ENCODE measurements at regions not wholly inside any gene's neighbourhood (a gene's known extent, or its start where the extent isn't known, plus 50 kb on each side); places are given as distances from the start of the nearest gene placed in this dataset.

DNA sequence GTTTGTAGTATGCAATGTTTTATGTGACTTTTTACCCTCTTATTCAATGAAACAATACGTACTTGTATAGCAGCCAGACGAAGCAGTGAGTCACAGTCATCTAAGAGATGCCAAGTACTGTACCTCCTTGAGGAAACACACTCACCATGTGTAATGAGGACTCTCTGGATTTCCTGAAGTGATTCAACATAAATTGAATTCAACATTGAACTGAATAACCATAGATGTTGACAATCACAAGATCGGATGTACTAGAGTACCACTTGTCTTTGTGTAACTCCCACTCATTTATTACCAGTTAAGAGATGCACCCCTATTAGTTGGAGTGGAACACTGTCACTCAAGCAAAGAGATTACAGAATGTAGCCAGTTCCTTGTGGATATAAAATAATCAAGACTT lies 175.2 kb upstream of the HMGA2 start:
- in situ Hi-C loops (cut with HindIII; ENCODE audit: low sequenced_read_pairs), result no loop called here

DNA sequence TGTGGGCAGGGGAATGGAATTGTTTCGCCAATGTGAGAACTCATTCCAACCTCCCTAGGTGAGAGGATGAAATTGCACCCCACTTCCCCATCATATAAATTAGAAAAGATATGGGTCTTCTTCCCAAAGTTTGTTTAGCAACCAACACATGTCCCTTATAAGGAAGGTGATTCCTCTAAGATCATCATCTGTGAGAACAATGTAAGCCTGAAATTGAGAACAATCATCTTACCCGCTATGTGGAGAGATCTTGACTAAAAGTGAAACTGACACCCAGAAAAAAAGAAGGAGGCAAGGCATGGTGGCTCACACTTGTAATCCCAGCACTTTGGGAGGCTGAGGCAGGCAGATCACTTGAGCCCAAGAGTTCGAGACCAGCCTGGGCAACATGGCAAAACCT lies 173.2 kb upstream of the HMGA2 start:
- in situ Hi-C loops (cut with HindIII; ENCODE audit: low sequenced_read_pairs), result no loop called here

DNA sequence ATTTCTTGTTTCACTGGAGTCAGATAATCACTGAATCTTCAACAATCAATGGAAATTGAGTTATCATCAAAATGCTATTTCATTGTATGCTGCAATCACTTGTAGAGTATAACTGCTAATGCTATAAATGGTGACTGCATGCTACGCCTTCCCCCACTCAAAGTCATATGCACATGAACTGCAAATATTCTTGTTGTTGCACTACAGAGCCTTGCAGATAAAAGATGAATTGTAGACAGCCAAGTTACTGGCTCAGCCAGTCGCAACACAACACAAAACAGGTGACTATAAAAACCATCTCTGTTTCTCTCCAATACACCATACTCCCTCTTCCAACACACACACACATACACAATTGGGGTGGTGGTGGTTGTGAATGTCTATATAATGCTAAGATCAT lies 171.0 kb upstream of the HMGA2 start:
- in situ Hi-C loops (cut with HindIII; ENCODE audit: low sequenced_read_pairs), result no loop called here

DNA sequence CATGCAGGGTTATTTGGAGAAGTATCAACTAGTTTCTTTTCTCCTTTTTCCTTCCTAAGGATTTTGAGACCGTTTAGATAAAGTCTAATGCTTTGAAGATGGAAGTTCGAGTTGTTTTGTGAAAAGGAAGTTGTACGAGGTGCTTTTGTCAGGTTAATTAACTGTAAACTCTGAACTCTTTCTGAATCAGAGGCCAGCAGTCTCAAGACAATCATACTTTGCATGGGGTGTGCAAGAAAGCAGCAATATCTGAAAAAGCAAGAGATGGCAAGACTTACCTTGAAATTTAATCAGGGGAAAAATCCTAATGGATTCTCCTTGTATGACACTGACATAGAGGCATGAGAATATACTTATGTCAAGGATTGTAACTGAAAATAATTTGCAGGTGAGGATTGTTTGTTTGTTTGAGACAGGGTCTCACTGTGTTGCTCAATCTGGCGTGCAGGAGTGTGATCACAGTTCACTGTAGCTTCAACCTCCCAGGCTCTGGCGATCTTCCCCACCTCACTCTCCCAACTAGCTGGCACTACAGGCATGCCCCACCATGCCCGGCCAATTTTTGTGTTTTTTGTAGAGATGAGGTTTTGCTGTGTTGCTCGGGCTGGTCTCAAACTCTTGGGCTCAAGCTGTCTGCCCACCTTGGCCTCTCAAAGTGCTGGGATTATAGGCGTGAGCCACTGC lies 170.2 kb upstream of the HMGA2 start:
- in situ Hi-C loops (cut with HindIII; ENCODE audit: low sequenced_read_pairs), result no loop called here

DNA sequence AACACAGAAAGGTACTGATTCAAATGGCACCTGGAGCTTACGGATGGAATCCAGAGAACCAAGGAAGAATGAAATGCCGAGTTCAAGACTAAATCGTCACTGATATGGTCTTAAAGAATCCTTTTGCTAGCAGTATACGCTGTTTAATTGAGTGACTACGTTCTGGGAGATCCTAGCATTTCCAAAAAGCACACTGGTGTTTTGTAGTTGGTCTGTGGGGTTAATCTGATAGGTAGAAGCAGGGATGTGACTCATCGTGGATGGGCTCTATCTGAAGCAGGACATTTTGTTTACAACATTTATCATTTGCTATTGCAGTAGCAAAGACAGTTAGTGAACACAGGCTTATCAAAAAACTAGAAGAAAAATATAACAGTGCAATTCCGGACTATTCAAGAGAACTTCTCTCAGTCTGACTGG lies 169.2 kb upstream of the HMGA2 start:
- in situ Hi-C loops (cut with HindIII; ENCODE audit: low sequenced_read_pairs), result no loop called here

DNA sequence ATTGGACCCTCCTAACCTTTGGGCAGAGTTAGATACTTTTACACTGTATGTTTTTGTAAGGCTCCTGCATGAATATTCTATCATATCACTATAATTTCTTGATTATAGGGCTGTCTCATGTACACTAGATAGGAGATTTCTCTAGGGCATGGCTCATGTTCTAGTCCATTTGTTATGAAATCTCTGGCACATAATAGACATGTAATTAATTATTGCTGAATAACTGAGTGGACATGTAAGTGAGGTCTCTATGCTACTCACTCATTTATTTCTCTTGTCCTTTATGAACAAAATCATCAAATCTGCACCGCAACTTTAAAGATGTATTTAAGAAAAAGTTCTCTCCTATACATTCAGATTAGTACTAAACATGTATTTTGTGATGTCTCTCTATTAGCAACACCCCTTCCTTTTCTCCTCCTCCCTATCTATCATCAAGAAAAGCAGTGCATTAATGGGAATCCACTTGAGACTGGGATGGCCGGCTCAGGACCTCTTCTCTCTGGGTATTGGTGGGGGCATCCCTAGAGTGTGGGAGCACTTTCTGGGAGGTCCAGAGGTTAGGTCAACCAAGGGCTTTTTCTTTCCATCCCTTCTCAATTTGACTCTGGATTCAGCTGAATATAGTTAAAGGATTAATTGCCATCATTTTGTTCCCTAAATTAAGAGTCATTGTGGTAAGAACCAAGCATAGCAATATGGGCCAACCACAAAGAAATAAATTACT lies 168.0 kb upstream of the HMGA2 start:
- in situ Hi-C loops (cut with HindIII; ENCODE audit: low sequenced_read_pairs), result no loop called here

DNA sequence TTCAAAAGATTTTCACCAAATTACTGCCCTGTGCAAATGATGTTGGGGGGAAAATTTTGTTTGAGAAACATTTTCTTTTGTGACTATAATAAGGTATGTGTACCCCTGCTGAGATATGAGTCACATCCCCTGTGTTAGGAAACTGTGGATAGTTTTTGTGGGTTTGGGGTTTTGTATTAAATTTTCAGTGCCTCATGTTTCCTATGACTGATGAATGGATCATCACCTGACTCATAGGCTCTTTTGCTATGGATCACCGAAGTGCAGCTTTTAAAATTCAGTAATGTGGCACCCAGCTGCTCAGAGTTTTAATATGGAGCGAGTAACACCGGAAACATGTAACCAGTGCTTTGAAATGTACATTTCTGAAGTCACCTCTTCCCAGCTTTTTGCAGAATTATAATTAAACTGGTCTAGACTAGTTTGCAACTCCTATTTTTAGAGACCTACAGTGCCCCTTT lies 167.4 kb upstream of the HMGA2 start:
- in situ Hi-C loops (cut with HindIII; ENCODE audit: low sequenced_read_pairs), result no loop called here

DNA sequence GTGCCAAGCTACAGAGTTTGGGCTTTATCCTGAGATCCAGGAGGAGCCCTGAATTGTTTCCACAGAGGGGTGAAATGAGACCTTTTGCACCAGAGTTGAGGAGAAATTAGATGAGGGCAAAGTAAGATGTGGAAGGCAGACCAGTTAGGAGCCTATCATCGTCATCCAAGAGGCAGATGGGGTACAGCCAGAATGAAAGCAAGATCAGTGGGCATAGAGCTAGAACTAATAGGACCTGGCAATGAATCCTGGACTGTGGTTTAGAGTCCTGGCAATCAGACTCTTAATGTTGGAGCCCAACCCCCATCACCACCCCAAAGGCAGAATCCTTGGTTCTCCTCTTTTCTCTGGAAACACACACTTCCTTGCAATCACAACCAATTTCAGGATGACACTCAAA lies 166.6 kb upstream of the HMGA2 start:
- in situ Hi-C loops (cut with HindIII; ENCODE audit: low sequenced_read_pairs), result no loop called here

DNA sequence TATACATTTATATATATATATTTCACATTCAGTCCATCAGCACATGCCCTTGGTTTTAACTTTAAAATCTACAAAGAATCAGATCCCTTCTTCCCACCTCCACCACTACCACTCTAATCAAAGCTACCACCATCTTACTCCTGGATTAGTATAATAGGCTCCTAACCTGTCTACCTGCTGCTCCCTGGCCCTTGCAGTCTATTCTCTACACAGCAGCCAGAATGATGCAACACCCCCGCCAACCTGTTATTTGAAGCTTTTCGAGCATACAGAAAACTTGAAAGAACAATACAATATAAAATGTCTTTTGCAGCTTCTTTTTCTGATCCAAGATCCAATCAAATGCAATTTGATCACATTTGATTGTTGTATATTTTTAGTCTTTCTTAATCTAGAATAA lies 165.9 kb upstream of the HMGA2 start:
- in situ Hi-C loops (cut with HindIII; ENCODE audit: low sequenced_read_pairs), result no loop called here

DNA sequence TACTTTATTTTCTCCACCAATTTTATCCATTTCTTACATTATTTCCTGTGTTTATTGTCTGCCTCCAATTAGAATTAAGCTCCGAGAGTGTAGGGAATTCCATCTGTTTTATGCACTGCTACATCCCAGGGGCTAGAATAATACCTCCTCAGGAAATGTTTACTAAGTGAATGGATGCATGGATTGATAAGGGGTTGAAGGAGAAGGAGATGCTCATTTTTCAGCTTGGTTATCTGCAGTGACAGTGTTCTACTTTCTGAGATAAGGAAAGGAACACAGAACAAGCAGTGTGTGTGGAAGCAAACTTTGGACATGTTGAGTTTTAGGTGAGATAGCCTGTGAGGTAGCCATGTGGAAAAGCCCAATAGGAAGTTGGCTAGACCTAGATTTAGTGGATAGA lies 164.6 kb upstream of the HMGA2 start:
- in situ Hi-C loops (cut with HindIII; ENCODE audit: low sequenced_read_pairs), result no loop called here

DNA sequence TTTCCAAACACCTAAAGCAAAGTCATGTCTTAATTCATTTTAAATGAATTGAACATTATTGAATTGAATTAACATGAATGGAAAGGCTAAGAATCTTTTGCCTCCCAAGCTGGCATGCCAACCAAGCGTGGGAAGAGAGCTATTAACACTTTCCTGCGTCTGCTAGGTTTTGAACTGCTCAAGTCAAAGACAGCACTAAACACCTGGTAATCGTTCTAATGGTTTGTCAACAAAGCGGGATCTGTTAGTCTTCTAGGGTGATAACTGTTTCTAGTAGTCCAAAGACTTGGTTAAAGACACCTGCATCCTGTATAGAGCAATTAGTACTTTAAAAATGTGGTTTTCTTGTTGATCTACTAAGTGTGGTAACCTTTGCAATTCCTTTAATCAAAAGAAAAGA lies 164.2 kb upstream of the HMGA2 start:
- in situ Hi-C loops (cut with HindIII; ENCODE audit: low sequenced_read_pairs), result no loop called here

DNA sequence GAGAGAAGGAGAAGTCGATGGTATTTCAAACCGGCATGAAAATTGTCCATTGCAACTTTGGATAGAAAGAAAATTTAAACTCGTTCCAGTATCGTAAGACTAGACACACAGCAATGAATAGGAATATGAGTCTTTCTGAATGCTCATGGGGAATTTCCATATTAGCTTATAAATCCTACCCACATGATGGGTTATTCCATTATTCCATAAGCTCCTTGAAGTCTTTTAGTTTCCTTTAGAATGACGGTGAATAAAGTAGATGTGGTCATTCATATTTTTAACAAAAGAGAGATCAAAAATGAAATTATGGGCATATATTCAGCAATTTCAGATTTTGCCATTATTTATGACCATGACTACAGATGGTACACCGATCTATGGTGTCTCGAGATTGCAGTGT lies 163.4 kb upstream of the HMGA2 start:
- in situ Hi-C loops (cut with HindIII; ENCODE audit: low sequenced_read_pairs), result no loop called here

DNA sequence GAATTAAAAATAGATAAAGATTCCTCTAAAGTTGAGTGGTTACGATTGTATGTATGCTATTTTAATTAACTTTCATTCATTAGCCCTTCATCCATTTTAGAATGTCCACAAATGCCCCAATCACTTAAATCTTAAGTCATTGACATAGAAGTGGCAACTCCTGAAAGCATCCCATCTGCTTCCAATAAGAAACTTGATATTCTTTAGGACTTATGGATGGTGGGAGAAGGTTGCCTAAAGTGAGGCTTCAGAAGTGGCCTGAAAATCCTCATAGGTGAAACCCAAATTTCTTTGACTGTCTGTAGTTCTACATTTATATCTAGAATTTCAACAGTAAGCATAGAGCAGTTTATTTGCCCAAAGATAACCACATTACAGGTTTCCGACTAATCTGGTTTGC lies 161.7 kb upstream of the HMGA2 start:
- in situ Hi-C loops (cut with HindIII; ENCODE audit: low sequenced_read_pairs), result no loop called here

DNA sequence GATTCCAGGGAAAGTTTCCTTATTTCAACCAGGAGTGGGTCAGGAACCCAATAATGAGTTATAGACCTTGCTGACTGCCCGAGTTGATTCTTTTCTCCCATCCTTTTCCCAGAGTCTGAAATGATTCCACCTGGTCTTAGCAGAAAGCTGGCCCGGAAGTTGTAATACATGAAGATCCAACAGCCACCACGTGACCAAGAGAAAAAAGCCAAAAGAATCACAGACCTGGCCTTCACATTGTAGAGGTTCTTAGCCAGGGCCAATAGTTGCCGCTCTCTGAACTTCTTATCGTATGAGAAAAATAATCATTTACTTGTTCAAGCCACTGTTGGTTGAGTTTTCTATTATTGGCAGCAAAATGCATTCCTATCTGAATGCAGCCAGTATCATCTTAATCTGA lies 161.2 kb upstream of the HMGA2 start:
- in situ Hi-C loops (cut with HindIII; ENCODE audit: low sequenced_read_pairs), result no loop called here

DNA sequence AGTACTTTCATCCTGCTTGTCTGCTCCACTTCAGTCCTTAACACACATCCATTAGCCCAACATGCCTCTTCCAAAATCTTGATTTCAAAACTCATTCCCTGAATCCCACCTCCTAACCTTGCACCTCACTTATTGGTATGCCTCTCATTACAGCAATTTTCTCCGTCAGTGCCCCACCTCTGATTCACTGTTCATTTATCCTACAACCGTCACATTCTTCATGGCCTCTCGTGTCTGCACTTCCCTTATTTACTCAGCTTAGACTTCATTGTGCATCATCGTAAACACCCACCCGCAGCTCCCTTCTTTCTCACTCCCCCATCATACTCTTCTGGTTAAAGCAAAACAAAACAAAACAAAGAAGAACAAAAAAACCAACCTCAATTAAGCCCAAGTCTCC lies 160.6 kb upstream of the HMGA2 start:
- in situ Hi-C loops (cut with HindIII; ENCODE audit: low sequenced_read_pairs), result no loop called here

DNA sequence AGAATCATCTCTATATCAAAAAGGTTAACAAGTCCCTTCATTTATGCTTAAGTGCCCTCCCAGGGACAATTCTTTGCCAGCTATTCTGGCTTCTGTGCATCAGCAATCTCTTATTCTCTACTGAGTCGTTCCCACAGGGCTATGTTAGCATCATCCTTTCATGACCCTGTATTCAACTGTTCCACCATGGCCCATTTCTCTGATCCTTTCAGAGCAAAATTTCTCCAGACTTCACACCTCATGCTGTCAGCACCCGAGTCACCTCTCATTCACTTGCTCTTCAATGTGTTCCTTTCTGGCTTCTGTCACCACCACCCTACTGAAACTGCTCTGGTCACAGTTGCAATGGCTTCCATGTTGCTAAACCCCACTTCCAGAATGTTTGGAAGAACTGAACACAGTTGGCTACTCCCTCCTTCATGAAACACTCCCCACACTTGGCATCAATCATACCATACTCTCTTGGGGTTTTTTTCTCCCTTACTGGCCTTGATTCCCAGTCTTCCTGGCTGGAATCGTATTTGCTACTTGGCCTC lies 159.5 kb upstream of the HMGA2 start:
- in situ Hi-C loops (cut with HindIII; ENCODE audit: low sequenced_read_pairs), result no loop called here

DNA sequence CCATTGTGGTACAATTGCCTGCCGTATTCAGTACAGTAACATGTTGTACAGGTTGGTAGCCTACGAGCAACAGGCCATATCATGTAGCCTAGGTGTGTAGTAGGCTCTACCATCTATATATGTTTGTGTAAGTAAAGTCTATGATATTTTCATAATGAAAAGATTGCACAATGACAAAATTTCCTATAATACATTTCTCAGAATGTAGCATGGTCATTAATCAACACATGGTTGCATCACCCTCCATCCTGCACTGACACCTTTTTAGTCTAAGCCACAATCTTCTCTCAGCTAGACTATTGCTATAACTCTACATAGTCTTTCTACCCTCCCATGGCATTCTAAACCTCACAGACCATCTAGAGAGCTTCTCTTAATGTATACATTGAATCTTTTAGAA lies 158.5 kb upstream of the HMGA2 start:
- in situ Hi-C loops (cut with HindIII; ENCODE audit: low sequenced_read_pairs), result no loop called here

DNA sequence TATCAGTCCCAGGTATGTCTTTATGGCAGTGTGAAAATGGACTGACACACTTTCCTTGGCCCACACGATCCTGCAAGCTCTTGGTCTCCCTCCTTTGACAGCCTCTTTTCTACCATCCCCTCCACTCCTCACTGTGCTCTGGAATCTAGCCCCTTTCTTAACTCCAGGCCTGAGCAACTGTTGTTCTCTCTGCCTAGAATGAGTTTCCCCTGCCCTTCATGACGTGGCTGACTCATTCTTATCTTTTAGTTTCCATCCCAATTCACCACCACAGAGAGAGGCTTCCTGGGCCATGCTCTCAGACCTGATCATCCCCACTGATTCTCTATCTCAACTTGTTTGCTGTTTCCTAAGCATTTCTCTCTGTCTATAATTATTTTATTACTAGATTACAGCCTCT lies 157.4 kb upstream of the HMGA2 start:
- in situ Hi-C loops (cut with HindIII; ENCODE audit: low sequenced_read_pairs), result no loop called here

DNA sequence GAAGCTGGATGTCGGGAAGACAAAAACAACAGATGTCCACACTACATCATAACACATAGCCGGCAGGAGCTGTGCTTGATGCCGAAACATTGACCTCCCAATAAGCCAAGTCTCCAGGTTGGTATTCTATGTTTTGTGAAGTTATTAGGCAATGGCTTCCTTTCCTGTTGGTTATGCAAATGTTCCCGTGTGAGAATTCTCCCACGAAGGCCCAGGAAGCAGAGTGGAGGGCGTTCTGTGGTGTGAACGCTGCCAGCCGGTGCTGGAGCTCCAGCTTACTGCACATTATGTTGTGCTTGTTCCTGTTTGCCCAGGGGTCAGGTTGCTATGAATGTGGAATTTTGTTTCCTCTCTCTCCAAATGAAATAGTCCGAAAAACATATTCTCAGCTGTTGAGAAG lies 156.4 kb upstream of the HMGA2 start:
- in situ Hi-C loops (cut with HindIII; ENCODE audit: low sequenced_read_pairs), result no loop called here

DNA sequence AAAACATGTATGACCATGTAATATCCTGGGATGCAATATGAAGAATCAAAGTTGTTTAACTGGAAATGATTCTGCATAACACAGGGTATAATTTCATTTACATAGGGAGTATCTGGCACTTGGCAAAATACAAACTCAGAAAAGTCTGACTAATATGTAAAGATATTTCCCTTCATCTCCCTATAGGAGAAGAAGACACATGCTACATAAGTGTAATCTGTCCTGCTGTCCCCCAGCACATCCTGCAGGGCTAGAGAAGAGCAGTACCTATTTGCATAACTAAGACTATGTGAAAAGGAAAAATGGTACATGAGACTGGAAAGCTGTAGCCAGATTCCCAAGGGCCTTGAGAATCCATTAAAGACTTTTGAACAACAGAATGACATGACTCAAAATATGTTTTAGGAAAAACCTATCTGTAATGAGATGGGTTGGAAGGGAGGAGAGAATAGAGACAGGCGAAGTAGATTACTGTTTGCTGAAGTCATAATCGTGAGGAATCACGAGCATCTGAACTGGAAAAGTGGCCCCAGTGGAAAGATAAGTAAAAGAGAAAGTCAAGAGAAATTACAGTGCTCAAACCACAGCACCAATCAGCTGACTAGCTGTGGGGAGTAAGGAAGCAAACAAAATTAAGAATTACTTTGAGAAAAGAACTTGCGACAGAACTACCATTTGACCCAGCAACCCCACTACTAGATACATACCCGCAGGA lies 155.1 kb upstream of the HMGA2 start:
- in situ Hi-C loops (cut with HindIII; ENCODE audit: low sequenced_read_pairs), result no loop called here

DNA sequence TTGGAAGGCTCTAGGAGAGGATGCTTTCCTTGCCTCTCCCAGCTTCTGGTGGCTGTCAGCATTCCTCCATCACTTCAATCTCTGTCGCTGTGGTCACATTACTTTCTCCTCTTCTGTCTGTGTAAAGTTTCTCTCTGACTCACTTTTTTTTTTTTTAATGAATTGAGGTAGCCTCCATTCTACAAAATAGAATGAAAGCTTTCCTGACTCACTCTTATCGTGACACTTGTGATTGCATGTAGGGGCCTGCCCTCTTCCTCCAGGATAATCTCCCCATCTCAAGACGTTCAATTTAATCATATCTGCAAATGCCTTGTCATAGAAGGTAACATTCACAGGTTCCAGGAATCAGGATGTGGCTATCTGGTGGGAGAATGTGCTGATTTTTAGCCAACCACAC lies 153.5 kb upstream of the HMGA2 start:
- in situ Hi-C loops (cut with HindIII; ENCODE audit: low sequenced_read_pairs), result no loop called here

DNA sequence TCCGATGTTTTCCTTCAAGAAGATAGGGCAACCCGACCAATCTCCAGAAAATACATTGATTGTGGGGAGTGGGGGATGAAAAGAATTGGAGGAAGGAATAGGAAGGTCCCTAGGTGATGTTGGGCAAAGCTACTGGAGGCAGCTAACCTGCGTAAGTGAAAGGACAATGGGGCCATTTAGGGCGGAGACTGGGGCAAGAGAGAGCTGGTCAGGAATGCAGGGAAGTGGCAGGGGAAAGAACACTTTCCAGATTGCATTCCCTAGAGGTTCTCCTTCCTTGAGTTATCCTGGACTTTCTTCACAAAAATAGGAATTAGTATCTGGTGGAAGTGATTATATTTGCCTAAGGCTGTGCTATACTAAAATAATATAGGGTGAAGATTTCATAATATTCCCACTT lies 151.8 kb upstream of the HMGA2 start:
- in situ Hi-C loops (cut with HindIII; ENCODE audit: low sequenced_read_pairs), result no loop called here

All from endothelial cell of hepatic sinusoid (primary cell).